ENCODE measurements at regions not wholly inside any gene's neighbourhood (a gene's known extent, or its start where the extent isn't known, plus 50 kb on each side); places are given as distances from the start of the nearest gene placed in this dataset.

GRCh38 chr20:40438161-40438830, 250.7 kb downstream of the MAFB start:
- Histone ChIP-seq H3K36me3 (ENCODE audit: control insufficient read depth in 2 of 2, insufficient read depth in 2 of 2, low read length in 2 of 2) (no peaks in the 10 kb centered on the region), H3K9me3 (ENCODE audit: control insufficient read depth in 2 of 2, low read length in 2 of 2) (no peaks in the 10 kb centered on the region), H3K9ac (ENCODE audit: low read length in 2 of 2) (no peak overlapping the region), H3K4me1 (ENCODE audit: control insufficient read depth, insufficient read depth, low read length) (peaks cover 3% of the 10 kb centered on the region), H3K27me3 (ENCODE audit: control insufficient read depth in 1 of 2, insufficient read depth in 2 of 2, low read length in 2 of 2) (no peaks in the 10 kb centered on the region), H3K4me3 (ENCODE audit: low read length in 2 of 2) (no peak overlapping the region), H3K27ac (ENCODE audit: low read length) (no peak overlapping the region)

GRCh38 chr20:40436011-40436410, 253.0 kb downstream of the MAFB start:
- Histone ChIP-seq H3K4me3 (ENCODE audit: low read length in 2 of 2) (no peak overlapping the region), H3K9ac (ENCODE audit: low read length in 2 of 2) (no peak overlapping the region), H3K9me3 (ENCODE audit: control insufficient read depth in 2 of 2, low read length in 2 of 2) (no peaks in the 10 kb centered on the region), H3K4me1 (ENCODE audit: control insufficient read depth, insufficient read depth, low read length) (no peaks in the 10 kb centered on the region), H3K36me3 (ENCODE audit: control insufficient read depth in 2 of 2, insufficient read depth in 2 of 2, low read length in 2 of 2) (no peaks in the 10 kb centered on the region), H3K27me3 (ENCODE audit: control insufficient read depth in 1 of 2, insufficient read depth in 2 of 2, low read length in 2 of 2) (no peaks in the 10 kb centered on the region), H3K27ac (ENCODE audit: low read length) (no peak overlapping the region)

GRCh38 chr20:40435146-40435895, 253.7 kb downstream of the MAFB start:
- Histone ChIP-seq H3K36me3 (ENCODE audit: control insufficient read depth in 2 of 2, insufficient read depth in 2 of 2, low read length in 2 of 2) (no peaks in the 10 kb centered on the region), H3K27ac (ENCODE audit: low read length) (no peak overlapping the region), H3K4me3 (ENCODE audit: low read length in 2 of 2) (no peak overlapping the region), H3K4me1 (ENCODE audit: control insufficient read depth, insufficient read depth, low read length) (no peaks in the 10 kb centered on the region), H3K9me3 (ENCODE audit: control insufficient read depth in 2 of 2, low read length in 2 of 2) (no peaks in the 10 kb centered on the region), H3K9ac (ENCODE audit: low read length in 2 of 2) (no peak overlapping the region), H3K27me3 (ENCODE audit: control insufficient read depth in 1 of 2, insufficient read depth in 2 of 2, low read length in 2 of 2) (no peaks in the 10 kb centered on the region)

- Histone ChIP-seq H3K27ac (ENCODE audit: low read length) (no peak overlapping the region), H3K27me3 (ENCODE audit: control insufficient read depth in 1 of 2, insufficient read depth in 2 of 2, low read length in 2 of 2) (no peaks in the 10 kb centered on the region), H3K4me1 (ENCODE audit: control insufficient read depth, insufficient read depth, low read length) (no peaks in the 10 kb centered on the region), H3K4me3 (ENCODE audit: low read length in 2 of 2) (no peak overlapping the region), H3K36me3 (ENCODE audit: control insufficient read depth in 2 of 2, insufficient read depth in 2 of 2, low read length in 2 of 2) (no peaks in the 10 kb centered on the region), H3K9ac (ENCODE audit: low read length in 2 of 2) (no peak overlapping the region), H3K9me3 (ENCODE audit: control insufficient read depth in 2 of 2, low read length in 2 of 2) (no peaks in the 10 kb centered on the region)
Measured at GRCh38 chr20:40434122-40434521, 254.9 kb downstream of the MAFB start.

DNA sequence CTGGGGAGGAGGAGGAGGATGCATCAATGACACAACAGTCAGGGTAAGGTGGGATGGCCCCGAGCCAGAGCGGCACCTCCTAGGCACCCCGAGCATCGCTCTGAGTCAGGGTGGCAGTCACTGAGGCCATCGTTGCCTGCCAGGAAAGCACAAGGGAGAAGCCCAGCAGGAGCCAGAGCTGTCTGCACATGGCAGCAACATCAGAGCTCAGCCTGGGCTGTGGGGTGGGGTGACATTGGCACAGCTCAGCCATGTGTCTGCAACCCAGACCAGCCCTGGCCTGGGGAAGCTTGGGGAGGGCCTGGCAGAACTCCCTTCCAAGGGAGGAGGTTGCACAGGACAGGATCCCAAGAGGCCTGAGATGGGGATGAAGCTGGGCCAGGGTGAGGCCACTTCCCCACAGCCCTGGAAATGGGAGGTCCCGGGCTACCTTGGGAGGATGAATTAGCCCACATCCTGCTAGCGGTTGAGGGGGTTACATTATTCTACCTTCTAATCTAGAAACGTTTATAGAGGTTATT, 255.6 kb downstream of the MAFB start:
- no peak overlapping the region for H3K9ac ChIP-seq (ENCODE audit: low read length in 2 of 2)
- H3K4me3 ChIP-seq (ENCODE audit: low read length in 2 of 2) = no peak overlapping the region
- no peaks in the 10 kb centered on the region for H3K4me1 ChIP-seq (ENCODE audit: control insufficient read depth, insufficient read depth, low read length)
- H3K36me3 ChIP-seq (ENCODE audit: control insufficient read depth in 2 of 2, insufficient read depth in 2 of 2, low read length in 2 of 2) = no peaks in the 10 kb centered on the region
- H3K27ac ChIP-seq (ENCODE audit: low read length) = no peak overlapping the region
- no peaks in the 10 kb centered on the region for H3K27me3 ChIP-seq (ENCODE audit: control insufficient read depth in 1 of 2, insufficient read depth in 2 of 2, low read length in 2 of 2)
- H3K9me3 ChIP-seq (ENCODE audit: control insufficient read depth in 2 of 2, low read length in 2 of 2) = peaks cover 0 to 2% of the 10 kb centered on the region in 2 donors

- no peak overlapping the region for H3K9ac ChIP-seq (ENCODE audit: low read length in 2 of 2)
- H3K27me3 ChIP-seq (ENCODE audit: control insufficient read depth in 1 of 2, insufficient read depth in 2 of 2, low read length in 2 of 2) = no peaks in the 10 kb centered on the region
- peaks cover 0 to 3% of the 10 kb centered on the region in 2 donors for H3K9me3 ChIP-seq (ENCODE audit: control insufficient read depth in 2 of 2, low read length in 2 of 2)
- H3K4me1 ChIP-seq (ENCODE audit: control insufficient read depth, insufficient read depth, low read length) = no peaks in the 10 kb centered on the region
- no peaks in the 10 kb centered on the region for H3K36me3 ChIP-seq (ENCODE audit: control insufficient read depth in 2 of 2, insufficient read depth in 2 of 2, low read length in 2 of 2)
- no peak overlapping the region for H3K27ac ChIP-seq (ENCODE audit: low read length)
- H3K4me3 ChIP-seq (ENCODE audit: low read length in 2 of 2) = no peak overlapping the region
Measured at GRCh38 chr20:40431611-40432010, 257.4 kb downstream of the MAFB start.

DNA sequence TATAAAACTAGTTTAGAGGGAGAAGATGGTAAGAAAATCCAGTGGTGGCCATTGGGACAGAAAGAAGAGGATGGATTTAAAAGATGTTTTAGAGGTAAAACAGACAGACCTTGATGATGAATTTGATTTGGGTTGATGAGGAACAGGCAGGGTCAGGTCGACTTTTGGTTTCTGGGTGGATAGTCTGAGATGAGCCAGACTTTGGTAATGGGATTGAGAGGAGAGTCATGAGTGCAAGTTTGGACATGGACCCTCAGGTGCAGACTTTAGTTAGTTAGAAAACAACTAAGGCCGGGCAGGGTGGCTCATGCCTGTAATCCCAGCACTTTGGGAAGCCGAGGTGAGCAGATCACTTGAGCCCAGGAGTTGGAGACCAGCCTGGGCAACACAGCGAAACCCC, 257.9 kb downstream of the MAFB start:
- Histone ChIP-seq H3K27me3 (ENCODE audit: control insufficient read depth in 1 of 2, insufficient read depth in 2 of 2, low read length in 2 of 2) (no peaks in the 10 kb centered on the region), H3K36me3 (ENCODE audit: control insufficient read depth in 2 of 2, insufficient read depth in 2 of 2, low read length in 2 of 2) (no peaks in the 10 kb centered on the region), H3K4me3 (ENCODE audit: low read length in 2 of 2) (no peak overlapping the region), H3K9me3 (ENCODE audit: control insufficient read depth in 2 of 2, low read length in 2 of 2) (peaks cover 0 to 3% of the 10 kb centered on the region in 2 donors), H3K27ac (ENCODE audit: low read length) (no peak overlapping the region), H3K4me1 (ENCODE audit: control insufficient read depth, insufficient read depth, low read length) (peaks cover 2% of the 10 kb centered on the region), H3K9ac (ENCODE audit: low read length in 2 of 2) (no peak overlapping the region)

- no peak overlapping the region for H3K27ac ChIP-seq (ENCODE audit: low read length)
Measured at GRCh38 chr20:40427026-40427425, 262.0 kb downstream of the MAFB start.

GRCh38 chr20:40424695-40425094, 264.3 kb downstream of the MAFB start:
- no peak overlapping the region for H3K9ac ChIP-seq (ENCODE audit: low read length in 2 of 2)
- H3K27ac ChIP-seq (ENCODE audit: low read length) = no peak overlapping the region
- peaks cover 2% of the 10 kb centered on the region for H3K4me1 ChIP-seq (ENCODE audit: control insufficient read depth, insufficient read depth, low read length)
- no peaks in the 10 kb centered on the region for H3K27me3 ChIP-seq (ENCODE audit: control insufficient read depth in 1 of 2, insufficient read depth in 2 of 2, low read length in 2 of 2)
- peaks cover 0 to 3% of the 10 kb centered on the region in 2 donors for H3K9me3 ChIP-seq (ENCODE audit: control insufficient read depth in 2 of 2, low read length in 2 of 2)
- no peak overlapping the region for H3K4me3 ChIP-seq (ENCODE audit: low read length in 2 of 2)
- no peaks in the 10 kb centered on the region for H3K36me3 ChIP-seq (ENCODE audit: control insufficient read depth in 2 of 2, insufficient read depth in 2 of 2, low read length in 2 of 2)

More at GRCh38 chr20:40427026-40427425, 262.0 kb downstream of the MAFB start:
- Histone ChIP-seq H3K27me3 (ENCODE audit: control insufficient read depth in 1 of 2, insufficient read depth in 2 of 2, low read length in 2 of 2) (no peaks in the 10 kb centered on the region), H3K36me3 (ENCODE audit: control insufficient read depth in 2 of 2, insufficient read depth in 2 of 2, low read length in 2 of 2) (no peaks in the 10 kb centered on the region), H3K9ac (ENCODE audit: low read length in 2 of 2) (no peak overlapping the region), H3K4me1 (ENCODE audit: control insufficient read depth, insufficient read depth, low read length) (peaks cover 2% of the 10 kb centered on the region), H3K9me3 (ENCODE audit: control insufficient read depth in 2 of 2, low read length in 2 of 2) (peaks cover 0 to 3% of the 10 kb centered on the region in 2 donors), H3K4me3 (ENCODE audit: low read length in 2 of 2) (no peak overlapping the region)

DNA sequence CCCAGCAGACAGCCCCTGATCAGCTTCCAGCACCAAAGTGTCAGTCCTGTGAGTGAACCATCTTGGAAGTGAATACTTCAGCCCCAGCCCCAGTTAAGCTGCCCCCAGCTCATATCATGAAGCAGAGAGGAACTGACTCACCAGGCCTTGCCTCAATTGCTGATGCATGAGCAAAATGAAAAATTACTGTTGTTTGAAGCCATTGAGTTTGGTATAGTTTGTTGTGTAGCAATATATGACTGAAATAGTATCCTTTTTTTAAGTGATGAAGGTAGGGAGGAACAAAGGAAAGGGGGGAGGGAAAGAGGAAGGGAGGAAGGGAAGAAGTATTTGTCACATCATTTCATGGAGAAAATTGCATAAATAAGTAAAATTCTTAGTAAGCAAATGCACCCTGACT, 266.4 kb downstream of the MAFB start:
- H3K4me1 ChIP-seq (ENCODE audit: control insufficient read depth, insufficient read depth, low read length) = peaks cover 2% of the 10 kb centered on the region
- no peaks in the 10 kb centered on the region for H3K27me3 ChIP-seq (ENCODE audit: control insufficient read depth in 1 of 2, insufficient read depth in 2 of 2, low read length in 2 of 2)
- no peak overlapping the region for H3K9ac ChIP-seq (ENCODE audit: low read length in 2 of 2)
- H3K9me3 ChIP-seq (ENCODE audit: control insufficient read depth in 2 of 2, low read length in 2 of 2) = no peaks in the 10 kb centered on the region
- no peak overlapping the region for H3K4me3 ChIP-seq (ENCODE audit: low read length in 2 of 2)
- H3K27ac ChIP-seq (ENCODE audit: low read length) = no peak overlapping the region
- H3K36me3 ChIP-seq (ENCODE audit: control insufficient read depth in 2 of 2, insufficient read depth in 2 of 2, low read length in 2 of 2) = no peaks in the 10 kb centered on the region

- Histone ChIP-seq H3K9ac (ENCODE audit: low read length in 2 of 2) (no peak overlapping the region), H3K27me3 (ENCODE audit: control insufficient read depth in 1 of 2, insufficient read depth in 2 of 2, low read length in 2 of 2) (no peaks in the 10 kb centered on the region), H3K9me3 (ENCODE audit: control insufficient read depth in 2 of 2, low read length in 2 of 2) (no peaks in the 10 kb centered on the region), H3K4me3 (ENCODE audit: low read length in 2 of 2) (no peak overlapping the region), H3K4me1 (ENCODE audit: control insufficient read depth, insufficient read depth, low read length) (no peaks in the 10 kb centered on the region), H3K27ac (ENCODE audit: low read length) (no peak overlapping the region), H3K36me3 (ENCODE audit: control insufficient read depth in 2 of 2, insufficient read depth in 2 of 2, low read length in 2 of 2) (no peaks in the 10 kb centered on the region)
Measured at GRCh38 chr20:40416274-40416673, 272.8 kb downstream of the MAFB start.
